GM12878 (cell line): ENCODE measurements at regions not wholly inside any gene's neighbourhood (a gene's known extent, or its start where the extent isn't known, plus 50 kb on each side); places are given as distances from the start of the nearest gene placed in this dataset.

Experiments
- BCL11A ChIP-seq: IDR thresholded peaks from 2 replicates; pipeline ENCODE4 v1.6.1; 2011; ENCODE audit warnings: low read depth, low read length
- BCL3 ChIP-seq: IDR thresholded peaks from 2 replicates; pipeline ENCODE4 v1.6.1; 2011; ENCODE audit warnings: borderline replicate concordance, low read depth, mild to moderate bottlenecking, moderate library complexity, low read length; ENCODE audit not compliant: insufficient read depth, poor library complexity, severe bottlenecking
- CEBPB ChIP-seq, 2 experiments: fragments of 150-350 bp in 1 of 2; IDR thresholded peaks; 2 replicates each; pipeline ENCODE4 v1.6.1; 2012 to 2014; ENCODE audit warnings: low read depth in 2 of 2, low read length in 2 of 2, borderline replicate concordance in 1 of 2, inconsistent platforms in 1 of 2
- CREB1 ChIP-seq: IDR thresholded peaks from 2 replicates; pipeline ENCODE4 v1.6.1; 2012; ENCODE audit warnings: low read depth, mild to moderate bottlenecking, inconsistent platforms
- CREM ChIP-seq: IDR thresholded peaks from 2 replicates; pipeline ENCODE4 v1.6.1; 2014; ENCODE audit warnings: antibody characterized with exemption, low read depth
- EGR1 ChIP-seq, 2 experiments: IDR thresholded peaks; 1 replicate in 1 of 2; 2 replicates in 1 of 2; pipeline ENCODE4 v1.6.1; 2011 to 2012; ENCODE audit warnings: low read depth in 2 of 2, low read length in 2 of 2, borderline replicate concordance in 1 of 2, mild to moderate bottlenecking in 1 of 2, moderate library complexity in 1 of 2
- HDGF ChIP-seq: fragments of 450-650 bp; IDR thresholded peaks from 2 replicates; pipeline ENCODE4 v1.6.1; 2016; ENCODE audit warnings: antibody characterized with exemption
- JUND ChIP-seq: IDR thresholded peaks from 2 replicates; pipeline ENCODE4 v1.6.1; 2012; ENCODE audit warnings: low read depth, mild to moderate bottlenecking, low read length, improper control_type of control experiment, moderate library complexity
- MTA2 ChIP-seq: fragments of 450-650 bp; IDR thresholded peaks from 2 replicates; pipeline ENCODE4 v1.6.1; 2016; ENCODE audit warnings: low read depth, mild to moderate bottlenecking, moderate library complexity
- MYB ChIP-seq: fragments of 150-350 bp; IDR thresholded peaks from 2 replicates; pipeline ENCODE4 v1.6.1; 2014; ENCODE audit warnings: mild to moderate bottlenecking, low read depth, low read length, borderline replicate concordance
- NR2C1 ChIP-seq: fragments of 450-650 bp; IDR thresholded peaks from 2 replicates; pipeline ENCODE4 v1.6.1; 2017; ENCODE audit warnings: antibody characterized with exemption, mild to moderate bottlenecking, moderate library complexity
- NR2F1 ChIP-seq: fragments of 450-650 bp; conservative IDR thresholded peaks from 2 replicates; pipeline ENCODE4 v1.6.1; 2017; ENCODE audit warnings: mild to moderate bottlenecking
- SMAD5 ChIP-seq: IDR thresholded peaks from 2 replicates; pipeline ENCODE4 v1.6.1; 2016; ENCODE audit warnings: antibody characterized with exemption, low read depth
- SRF ChIP-seq, 2 experiments: IDR thresholded peaks; 2 replicates each; pipeline ENCODE4 v1.6.1; 2011; ENCODE audit warnings: low read depth in 2 of 2, low read length in 2 of 2, mild to moderate bottlenecking in 1 of 2, moderate library complexity in 1 of 2
- SUZ12 ChIP-seq: fragments of 200-600 bp; sonication (generic); IDR thresholded peaks from one replicate; pipeline ENCODE4 v1.6.1; 2018; ENCODE audit warnings: antibody characterized with exemption, mild to moderate bottlenecking; ENCODE audit not compliant: unreplicated experiment
- YY1 ChIP-seq: IDR thresholded peaks from 2 replicates; pipeline ENCODE4 v1.6.1; 2011; ENCODE audit warnings: low read depth, mild to moderate bottlenecking, low read length
- ZNF24 ChIP-seq: fragments of 450-650 bp; IDR thresholded peaks from 2 replicates; pipeline ENCODE4 v1.6.1; 2017; ENCODE audit warnings: antibody characterized with exemption, mild to moderate bottlenecking
- TF ChIP-seq, protein P1 (sequence below): fragments of 450-650 bp; IDR thresholded peaks from 2 replicates; pipeline ENCODE4 v1.6.1; 2017; ENCODE audit warnings: antibody characterized with exemption, mild to moderate bottlenecking, moderate library complexity
- TF ChIP-seq, protein P2 (sequence below): IDR thresholded peaks from 2 replicates; pipeline ENCODE4 v1.6.1; 2012; ENCODE audit warnings: low read depth, low read length, improper control_type of control experiment
- TF ChIP-seq, protein P3 (sequence below): IDR thresholded peaks from 2 replicates; pipeline ENCODE4 v1.6.1; 2012; ENCODE audit warnings: improper control_type of control experiment, low read depth, low read length; ENCODE audit not compliant: insufficient replicate concordance

DNA sequence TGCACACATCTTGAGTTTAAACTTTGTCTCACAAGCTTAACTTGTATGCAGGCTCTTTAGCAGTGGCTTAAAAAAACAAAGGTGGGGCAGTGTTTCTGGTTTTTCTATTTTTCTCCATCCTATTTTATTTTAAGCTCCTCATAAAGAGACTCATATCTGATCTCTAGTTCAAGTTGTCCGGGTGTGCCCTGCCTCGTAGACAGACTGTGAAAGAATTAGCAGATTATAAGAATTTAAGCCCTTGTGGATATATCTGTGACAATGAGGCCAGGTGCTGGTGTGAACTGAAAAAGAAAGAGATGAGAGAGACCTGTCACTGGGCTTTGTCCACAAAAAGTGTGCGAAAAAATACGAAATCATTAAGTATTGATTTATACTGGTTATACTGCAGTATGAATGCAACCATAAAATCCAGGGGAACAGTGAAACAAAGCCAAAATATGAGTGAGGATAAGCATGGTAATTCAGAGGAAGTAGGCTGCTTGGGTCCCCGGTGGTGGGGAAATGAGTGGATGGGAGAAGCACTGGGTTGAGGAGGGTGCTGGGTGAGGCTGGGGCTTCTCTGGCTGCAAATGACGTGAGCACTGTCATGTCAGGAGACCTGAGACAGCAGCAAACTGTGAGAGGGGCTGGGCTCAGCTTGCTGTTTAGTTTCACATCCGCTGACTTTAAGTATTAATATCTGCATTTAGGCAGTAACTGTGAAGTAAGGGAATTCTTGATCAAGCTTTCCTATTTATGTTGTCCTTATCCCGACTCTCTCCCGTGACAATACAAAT, 179.7 kb upstream of the ANKRD55 start (continued):
- no peak for TF ChIP-seq NR2F1
- TF ChIP-seq EGR1 (IDR thresholded peaks at IDR 0.05; ENCODE audit: borderline replicate concordance in 1 of 2, low read depth in 2 of 2, low read length in 2 of 2): no peak
- 0 out of 2 replicates have a peak, but pooled peaks have one; percentile 8 for TF ChIP-seq YY1
- TF ChIP-seq SMAD5: no peak
- TF ChIP-seq, protein P1, sequence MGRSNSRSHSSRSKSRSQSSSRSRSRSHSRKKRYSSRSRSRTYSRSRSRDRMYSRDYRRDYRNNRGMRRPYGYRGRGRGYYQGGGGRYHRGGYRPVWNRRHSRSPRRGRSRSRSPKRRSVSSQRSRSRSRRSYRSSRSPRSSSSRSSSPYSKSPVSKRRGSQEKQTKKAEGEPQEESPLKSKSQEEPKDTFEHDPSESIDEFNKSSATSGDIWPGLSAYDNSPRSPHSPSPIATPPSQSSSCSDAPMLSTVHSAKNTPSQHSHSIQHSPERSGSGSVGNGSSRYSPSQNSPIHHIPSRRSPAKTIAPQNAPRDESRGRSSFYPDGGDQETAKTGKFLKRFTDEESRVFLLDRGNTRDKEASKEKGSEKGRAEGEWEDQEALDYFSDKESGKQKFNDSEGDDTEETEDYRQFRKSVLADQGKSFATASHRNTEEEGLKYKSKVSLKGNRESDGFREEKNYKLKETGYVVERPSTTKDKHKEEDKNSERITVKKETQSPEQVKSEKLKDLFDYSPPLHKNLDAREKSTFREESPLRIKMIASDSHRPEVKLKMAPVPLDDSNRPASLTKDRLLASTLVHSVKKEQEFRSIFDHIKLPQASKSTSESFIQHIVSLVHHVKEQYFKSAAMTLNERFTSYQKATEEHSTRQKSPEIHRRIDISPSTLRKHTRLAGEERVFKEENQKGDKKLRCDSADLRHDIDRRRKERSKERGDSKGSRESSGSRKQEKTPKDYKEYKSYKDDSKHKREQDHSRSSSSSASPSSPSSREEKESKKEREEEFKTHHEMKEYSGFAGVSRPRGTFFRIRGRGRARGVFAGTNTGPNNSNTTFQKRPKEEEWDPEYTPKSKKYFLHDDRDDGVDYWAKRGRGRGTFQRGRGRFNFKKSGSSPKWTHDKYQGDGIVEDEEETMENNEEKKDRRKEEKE: no peak
- TF ChIP-seq MTA2: peak; percentile 81
- TF ChIP-seq SRF (IDR thresholded peaks at IDR 0.05; ENCODE audit: low read depth in 2 of 2, low read length in 2 of 2): no peak
- TF ChIP-seq ZNF24: no peak
- peak; percentile 86 for TF ChIP-seq CREB1
- no peak; the same call in 1 of the 2 replicates for TF ChIP-seq BCL11A
- TF ChIP-seq CEBPB (IDR thresholded peaks at IDR 0.05; ENCODE audit: borderline replicate concordance in 1 of 2, low read depth in 2 of 2, low read length in 2 of 2): no peak
- no peak for TF ChIP-seq JUND
- TF ChIP-seq HDGF: peak; percentile 90
- no peak for TF ChIP-seq NR2C1
- no peak for TF ChIP-seq BCL3
- TF ChIP-seq MYB: no peak
- no peak for TF ChIP-seq SUZ12
- TF ChIP-seq CREM: peak; percentile 88
- TF ChIP-seq, protein P2, sequence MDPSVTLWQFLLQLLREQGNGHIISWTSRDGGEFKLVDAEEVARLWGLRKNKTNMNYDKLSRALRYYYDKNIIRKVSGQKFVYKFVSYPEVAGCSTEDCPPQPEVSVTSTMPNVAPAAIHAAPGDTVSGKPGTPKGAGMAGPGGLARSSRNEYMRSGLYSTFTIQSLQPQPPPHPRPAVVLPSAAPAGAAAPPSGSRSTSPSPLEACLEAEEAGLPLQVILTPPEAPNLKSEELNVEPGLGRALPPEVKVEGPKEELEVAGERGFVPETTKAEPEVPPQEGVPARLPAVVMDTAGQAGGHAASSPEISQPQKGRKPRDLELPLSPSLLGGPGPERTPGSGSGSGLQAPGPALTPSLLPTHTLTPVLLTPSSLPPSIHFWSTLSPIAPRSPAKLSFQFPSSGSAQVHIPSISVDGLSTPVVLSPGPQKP: no peak
- TF ChIP-seq, protein P3, sequence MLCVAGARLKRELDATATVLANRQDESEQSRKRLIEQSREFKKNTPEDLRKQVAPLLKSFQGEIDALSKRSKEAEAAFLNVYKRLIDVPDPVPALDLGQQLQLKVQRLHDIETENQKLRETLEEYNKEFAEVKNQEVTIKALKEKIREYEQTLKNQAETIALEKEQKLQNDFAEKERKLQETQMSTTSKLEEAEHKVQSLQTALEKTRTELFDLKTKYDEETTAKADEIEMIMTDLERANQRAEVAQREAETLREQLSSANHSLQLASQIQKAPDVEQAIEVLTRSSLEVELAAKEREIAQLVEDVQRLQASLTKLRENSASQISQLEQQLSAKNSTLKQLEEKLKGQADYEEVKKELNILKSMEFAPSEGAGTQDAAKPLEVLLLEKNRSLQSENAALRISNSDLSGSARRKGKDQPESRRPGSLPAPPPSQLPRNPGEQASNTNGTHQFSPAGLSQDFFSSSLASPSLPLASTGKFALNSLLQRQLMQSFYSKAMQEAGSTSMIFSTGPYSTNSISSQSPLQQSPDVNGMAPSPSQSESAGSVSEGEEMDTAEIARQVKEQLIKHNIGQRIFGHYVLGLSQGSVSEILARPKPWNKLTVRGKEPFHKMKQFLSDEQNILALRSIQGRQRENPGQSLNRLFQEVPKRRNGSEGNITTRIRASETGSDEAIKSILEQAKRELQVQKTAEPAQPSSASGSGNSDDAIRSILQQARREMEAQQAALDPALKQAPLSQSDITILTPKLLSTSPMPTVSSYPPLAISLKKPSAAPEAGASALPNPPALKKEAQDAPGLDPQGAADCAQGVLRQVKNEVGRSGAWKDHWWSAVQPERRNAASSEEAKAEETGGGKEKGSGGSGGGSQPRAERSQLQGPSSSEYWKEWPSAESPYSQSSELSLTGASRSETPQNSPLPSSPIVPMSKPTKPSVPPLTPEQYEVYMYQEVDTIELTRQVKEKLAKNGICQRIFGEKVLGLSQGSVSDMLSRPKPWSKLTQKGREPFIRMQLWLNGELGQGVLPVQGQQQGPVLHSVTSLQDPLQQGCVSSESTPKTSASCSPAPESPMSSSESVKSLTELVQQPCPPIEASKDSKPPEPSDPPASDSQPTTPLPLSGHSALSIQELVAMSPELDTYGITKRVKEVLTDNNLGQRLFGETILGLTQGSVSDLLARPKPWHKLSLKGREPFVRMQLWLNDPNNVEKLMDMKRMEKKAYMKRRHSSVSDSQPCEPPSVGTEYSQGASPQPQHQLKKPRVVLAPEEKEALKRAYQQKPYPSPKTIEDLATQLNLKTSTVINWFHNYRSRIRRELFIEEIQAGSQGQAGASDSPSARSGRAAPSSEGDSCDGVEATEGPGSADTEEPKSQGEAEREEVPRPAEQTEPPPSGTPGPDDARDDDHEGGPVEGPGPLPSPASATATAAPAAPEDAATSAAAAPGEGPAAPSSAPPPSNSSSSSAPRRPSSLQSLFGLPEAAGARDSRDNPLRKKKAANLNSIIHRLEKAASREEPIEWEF: no peak
